SK-N-MC (cell line): ENCODE measurements at regions not wholly inside any gene's neighbourhood (a gene's known extent, or its start where the extent isn't known, plus 50 kb on each side); places are given as distances from the start of the nearest gene placed in this dataset.

ENCODE experiments used
- DNase-seq: peaks from one replicate; pipeline ENCODE4 v3.0.0-alpha.2; 2011; ENCODE audit warnings: low read depth, low spot score
- H3K27ac ChIP-seq: fragments of 200-600 bp; sonication (generic); 2 replicates; pipeline ENCODE4 v1.5.1; 2016; ENCODE audit warnings: mixed run types
- H3K36me3 ChIP-seq: fragments of 200-600 bp; sonication (generic); 2 replicates; pipeline ENCODE4 v1.6.1; 2017; ENCODE audit warnings: antibody characterized with exemption, low read length, mixed read lengths; ENCODE audit not compliant: insufficient read depth
- H3K4me3 ChIP-seq: fragments of 200-600 bp; sonication (generic); 2 replicates; pipeline ENCODE4 v1.5.1; 2016
- H3K9ac ChIP-seq: fragments of 200-600 bp; sonication (generic); 2 replicates; pipeline ENCODE4 v1.8.0; 2017; ENCODE audit warnings: mixed run types, mixed read lengths; ENCODE audit not compliant: insufficient read length
- H3K9me3 ChIP-seq: fragments of 200-600 bp; sonication (generic); 2 replicates; pipeline ENCODE4 v1.6.1; 2017; ENCODE audit warnings: low read depth, mild to moderate bottlenecking, antibody characterized with exemption, low read length, moderate library complexity, mixed read lengths
- EZH2 ChIP-seq: fragments of 200-600 bp; sonication (generic); IDR thresholded peaks from one replicate; pipeline ENCODE4 v1.6.1; 2017; ENCODE audit warnings: antibody characterized with exemption
- FOXP2 ChIP-seq: optimal IDR thresholded peaks from 2 replicates; pipeline ENCODE3; 2011; ENCODE audit warnings: mild to moderate bottlenecking, moderate library complexity; ENCODE audit not compliant: insufficient read depth; ENCODE audit errors: extremely low read length, control extremely low read depth
- POLR2AphosphoS5 ChIP-seq: IDR thresholded peaks from 2 replicates; pipeline ENCODE4 v1.6.1; 2012; ENCODE audit warnings: mild to moderate bottlenecking, low read depth, low read length, borderline replicate concordance

DNA sequence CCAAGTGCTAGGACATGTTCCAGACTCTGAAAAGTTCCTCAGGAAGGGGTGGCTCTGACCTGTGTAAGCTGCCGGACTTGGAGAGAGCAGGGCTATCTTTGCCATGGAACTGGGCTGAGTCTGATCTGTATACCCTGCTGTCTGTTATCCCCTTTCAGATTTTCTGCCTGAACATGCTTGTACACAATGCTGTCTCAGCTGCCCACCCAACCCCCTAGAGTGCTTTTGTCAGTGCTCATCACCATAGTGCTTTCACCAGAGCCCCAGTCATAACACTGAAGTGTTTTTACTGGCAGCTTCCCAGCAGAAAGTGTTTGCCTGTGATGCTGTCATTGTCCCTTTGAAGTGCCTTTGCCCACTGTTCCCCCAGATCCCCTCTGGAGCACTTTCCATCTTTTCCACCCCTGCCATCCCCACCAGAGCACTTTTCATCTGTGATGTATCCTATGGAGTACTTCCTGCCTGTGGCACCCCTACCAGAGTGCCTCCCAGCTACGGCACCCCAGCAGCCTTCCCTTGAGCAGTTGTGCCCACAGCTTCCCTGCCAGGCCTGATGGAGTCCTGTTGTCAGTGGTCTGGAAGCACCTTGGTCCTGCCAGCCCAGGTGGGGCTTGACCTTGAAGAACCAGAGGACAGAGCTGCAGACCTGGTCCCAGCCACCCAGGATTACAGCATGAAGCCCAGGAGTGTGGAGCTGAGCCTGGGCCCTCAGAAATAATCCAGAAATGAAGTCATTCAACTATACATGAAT is 397.7 kb downstream of the DIPK2A start:
- TF ChIP-seq EZH2 (no peak), FOXP2 (no peak), POLR2AphosphoS5 (no peak)
- H3K4me3 ChIP-seq, result no peak overlapping the region
- no peak overlapping the region for H3K9ac ChIP-seq
- no peaks in the 10 kb centered on the region for H3K36me3 ChIP-seq
- H3K27ac ChIP-seq, result no peak overlapping the region
- DNase-seq, result no peak
- H3K9me3 ChIP-seq, result no peaks in the 10 kb centered on the region; the same call in 1 of the 2 replicates

GRCh38 chr3:144375088-144375487 is 403.5 kb downstream of the DIPK2A start:
- Histone ChIP-seq H3K36me3 (no peaks in the 10 kb centered on the region), H3K9ac (no peak overlapping the region), H3K27ac (no peak overlapping the region), H3K4me3 (no peak overlapping the region), H3K9me3 (no peaks in the 10 kb centered on the region; the same call in 1 of the 2 replicates)
- no peak for DNase-seq
- TF ChIP-seq POLR2AphosphoS5 (no peak), FOXP2 (no peak), EZH2 (no peak)

- DNase-seq, result no peak
- H3K27ac ChIP-seq, result no peak overlapping the region
- H3K36me3 ChIP-seq, result no peaks in the 10 kb centered on the region
- TF ChIP-seq POLR2AphosphoS5 (no peak), FOXP2 (no peak), EZH2 (no peak)
- no peak overlapping the region for H3K4me3 ChIP-seq
- H3K9ac ChIP-seq, result no peak overlapping the region
- no peaks in the 10 kb centered on the region for H3K9me3 ChIP-seq
These were observed 409.2 kb downstream of the DIPK2A start for GRCh38 chr3:144380849-144381248.

GRCh38 chr3:144381607-144382006 is 410.0 kb downstream of the DIPK2A start:
- Histone ChIP-seq H3K9ac (no peak overlapping the region), H3K4me3 (no peak overlapping the region)

GRCh38 chr3:144384241-144384979 is 412.8 kb downstream of the DIPK2A start:
- Histone ChIP-seq H3K36me3 (no peaks in the 10 kb centered on the region), H3K9ac (no peak overlapping the region), H3K9me3 (no peaks in the 10 kb centered on the region), H3K4me3 (no peak overlapping the region), H3K27ac (no peak overlapping the region)
- no peak for DNase-seq
- TF ChIP-seq EZH2, result no peak
- no peak for TF ChIP-seq FOXP2
- no peak for TF ChIP-seq POLR2AphosphoS5

More at GRCh38 chr3:144381607-144382006, 410.0 kb downstream of the DIPK2A start:
- no peaks in the 10 kb centered on the region for H3K9me3 ChIP-seq
- H3K27ac ChIP-seq, result no peak overlapping the region
- no peaks in the 10 kb centered on the region for H3K36me3 ChIP-seq
- no peak for DNase-seq
- TF ChIP-seq EZH2 (no peak), POLR2AphosphoS5 (no peak), FOXP2 (no peak)

DNA sequence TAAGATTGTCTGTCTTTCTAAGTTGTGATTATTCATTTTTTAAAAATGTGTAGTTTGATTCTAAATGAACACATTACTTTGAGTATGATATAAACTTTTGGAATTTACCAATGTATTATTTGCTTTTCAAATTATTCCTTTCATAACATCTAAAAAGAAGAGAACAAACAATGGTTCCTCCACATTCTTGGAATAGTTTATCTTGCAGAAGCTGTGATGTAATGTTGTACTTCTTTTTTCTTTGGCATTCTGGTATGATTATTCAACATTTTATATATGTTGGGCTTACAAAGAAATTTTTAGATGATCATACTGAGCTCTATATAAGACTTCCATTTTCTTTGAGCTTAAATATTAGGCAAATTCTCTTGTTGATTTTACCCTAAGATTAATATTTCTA is 419.2 kb downstream of the DIPK2A start:
- TF ChIP-seq EZH2 (no peak), FOXP2 (no peak), POLR2AphosphoS5 (no peak)
- Histone ChIP-seq H3K9me3 (no peaks in the 10 kb centered on the region), H3K27ac (no peak overlapping the region), H3K4me3 (no peak overlapping the region), H3K9ac (no peak overlapping the region), H3K36me3 (no peaks in the 10 kb centered on the region)
- no peak for DNase-seq

DNA sequence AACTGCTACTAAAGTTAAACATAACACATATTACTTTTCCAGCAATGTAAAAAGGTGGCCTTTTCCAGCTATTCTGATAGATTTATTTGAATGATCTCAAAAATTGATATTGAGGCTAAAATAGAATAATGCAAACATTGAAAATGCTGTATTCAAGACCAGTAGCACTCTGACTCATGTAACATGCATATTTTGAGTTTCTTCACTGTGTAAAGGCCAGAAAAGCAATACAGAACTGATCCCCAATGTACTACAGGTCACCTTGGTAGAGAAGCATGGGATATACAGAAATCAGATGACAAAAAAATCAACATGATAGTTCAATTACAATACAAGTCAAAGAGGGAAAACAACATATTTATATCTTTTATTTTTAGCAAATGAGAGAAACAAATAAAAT is 419.6 kb downstream of the DIPK2A start:
- no peak overlapping the region for H3K27ac ChIP-seq
- no peak overlapping the region for H3K4me3 ChIP-seq
- TF ChIP-seq EZH2 (no peak), POLR2AphosphoS5 (no peak), FOXP2 (no peak)

DNA sequence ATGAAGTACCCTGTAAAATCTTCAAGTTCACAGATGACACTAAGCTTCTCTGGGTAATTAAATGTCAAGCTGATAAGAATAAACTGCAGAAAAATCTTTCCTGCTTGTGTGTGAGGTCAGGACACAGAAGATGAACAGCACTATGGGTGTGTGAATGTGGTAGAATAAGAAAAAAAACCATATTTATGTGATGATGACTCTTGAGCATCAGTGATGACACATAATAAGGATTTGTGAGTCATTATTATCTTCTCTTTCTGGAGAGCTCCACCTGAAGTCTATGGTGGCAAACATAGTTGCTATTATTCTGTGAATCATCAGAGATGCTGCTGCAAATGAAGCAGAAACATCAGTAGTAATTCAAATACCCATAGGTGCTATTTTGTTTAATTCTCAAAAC is 422.4 kb downstream of the DIPK2A start:
- H3K27ac ChIP-seq, result no peak overlapping the region
- no peaks in the 10 kb centered on the region for H3K36me3 ChIP-seq
- no peaks in the 10 kb centered on the region for H3K9me3 ChIP-seq
- no peak overlapping the region for H3K4me3 ChIP-seq
- DNase-seq, result no peak
- TF ChIP-seq POLR2AphosphoS5, result no peak
- no peak for TF ChIP-seq EZH2
- TF ChIP-seq FOXP2, result no peak
- no peak overlapping the region for H3K9ac ChIP-seq

More for the DNA sequence above, 419.6 kb downstream of the DIPK2A start:
- Histone ChIP-seq H3K36me3 (no peaks in the 10 kb centered on the region), H3K9me3 (no peaks in the 10 kb centered on the region), H3K9ac (no peak overlapping the region)
- DNase-seq, result no peak

DNA sequence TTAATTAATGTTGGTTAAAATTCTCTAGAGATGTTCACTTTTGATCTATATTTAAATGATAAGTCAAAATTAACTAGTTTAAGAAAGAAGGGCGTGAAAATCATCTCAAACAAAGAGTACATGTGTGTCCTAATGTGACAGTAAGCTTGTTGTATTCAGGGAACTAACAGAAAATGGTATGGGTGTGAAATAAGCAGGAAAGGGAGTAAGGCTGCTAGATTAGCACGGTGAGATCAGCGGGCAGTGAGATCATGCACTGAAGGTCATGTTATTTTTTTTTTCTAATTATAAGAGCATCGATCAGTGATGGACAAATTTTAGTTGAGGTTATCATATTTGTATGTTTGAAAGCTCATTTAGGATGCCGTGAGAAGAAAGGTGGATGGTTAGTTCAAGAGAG is 430.8 kb downstream of the DIPK2A start:
- TF ChIP-seq POLR2AphosphoS5 (no peak), FOXP2 (no peak), EZH2 (no peak)
- no peak for DNase-seq
- H3K36me3 ChIP-seq, result no peaks in the 10 kb centered on the region
- no peak overlapping the region for H3K4me3 ChIP-seq
- H3K27ac ChIP-seq, result no peak overlapping the region
- no peaks in the 10 kb centered on the region for H3K9me3 ChIP-seq
- no peak overlapping the region for H3K9ac ChIP-seq
